Gastrocnemius medialis (tissue), 4 donors: ENCODE measurements at regions not wholly inside any gene's neighbourhood (a gene's known extent, or its start where the extent isn't known, plus 50 kb on each side); places are given as distances from the start of the nearest gene placed in this dataset.

ENCODE experiments used
- CTCF ChIP-seq, 5 experiments: fragments of 450-650 bp in 3 of 5; fragments of 200-600 bp in 2 of 5; sonication (generic) in 2 of 5; IDR thresholded peaks in 4 of 5; conservative IDR thresholded peaks in 1 of 5; 1 replicate in 4 of 5; 2 replicates in 1 of 5; pipeline ENCODE4 v1.5.1; 2016 to 2019; ENCODE audit warnings: antibody characterized with exemption in 5 of 5, mild to moderate bottlenecking in 3 of 5, moderate library complexity in 3 of 5
- POLR2A ChIP-seq, 2 donors: fragments of 450-650 bp; IDR thresholded peaks; one replicate each; pipeline ENCODE4 v1.6.1; 2017; ENCODE audit warnings: antibody characterized with exemption in 2 of 2, mild to moderate bottlenecking in 2 of 2, moderate library complexity in 2 of 2

GRCh38 chr18:9017167-9017904 is 85.2 kb upstream of the NDUFV2 start:
- TF ChIP-seq CTCF (IDR thresholded peaks at IDR 0.05 in 4 of 5, conservative IDR thresholded peaks at IDR 0.05 in 1 of 5) (peak in 1 of 5 experiments; percentile 17), POLR2A (IDR thresholded peaks at IDR 0.05) (no peak)
